Adrenal gland (tissue), 9 donors: ENCODE measurements at regions not wholly inside any gene's neighbourhood (a gene's known extent, or its start where the extent isn't known, plus 50 kb on each side); places are given as distances from the start of the nearest gene placed in this dataset.
"Not testable (repeated sequence)": the region's sequence is repeated elsewhere in the genome, so short reads cannot be mapped to it uniquely, and the experiment has no call there.

Source experiments
- DNase-seq, 7 donors: peaks; one replicate each; pipeline ENCODE4 v3.0.0-alpha.2; 2019 to 2020
- H3K27ac ChIP-seq, 5 donors: fragments of 200-600 bp; sonication (generic) in 4 of 5; 1 replicate in 3 of 5; 2 replicates in 2 of 5; pipeline versions ENCODE4 v1.5.1 to v1.8.0; 2016 to 2020; ENCODE audit warnings: mild to moderate bottlenecking in 1 of 5
- H3K27me3 ChIP-seq: fragments of 200-600 bp; 2 replicates; pipeline ENCODE4 v1.8.0; 2021
- H3K36me3 ChIP-seq, 2 donors: fragments of 200-600 bp; replicated peaks in 1 of 2; 1 replicate in 1 of 2; 2 replicates in 1 of 2; pipeline versions ENCODE4 v1.5.1 to v1.8.0; 2018 to 2022
- H3K4me1 ChIP-seq, 2 donors: fragments of 200-600 bp; replicated peaks in 1 of 2; 1 replicate in 1 of 2; 2 replicates in 1 of 2; pipeline versions ENCODE4 v1.5.1 to v1.8.0; 2018 to 2021
- H3K4me3 ChIP-seq, 4 donors: fragments of 200-600 bp; sonication (generic) in 3 of 4; one replicate each; pipeline ENCODE4 v1.5.1; 2016 to 2018
- H3K9me3 ChIP-seq, 3 donors: fragments of 200-600 bp; sonication (generic) in 1 of 3; replicated peaks in 1 of 3; 1 replicate in 2 of 3; 2 replicates in 1 of 3; pipeline versions ENCODE4 v1.5.1 to v1.8.0; 2016 to 2021
- POLR2A ChIP-seq, 2 donors: fragments of 450-650 bp; IDR thresholded peaks; one replicate each; pipeline ENCODE4 v1.6.1; 2017; ENCODE audit warnings: antibody characterized with exemption in 2 of 2, mild to moderate bottlenecking in 2 of 2, moderate library complexity in 1 of 2
- whole genome bisulfite sequencing, 4 donors: extraction: QIAGEN DNeasy Blood & Tissue Kit in 2 of 4; methylation state at CpG; one replicate each; pipeline versions ENCODE4 v1.1.5 to v1.1.7; 2013 to 2017; 5-methylcytosine and 5-hydroxymethylcytosine counted together
- intact Hi-C, 2 donors: fragments of 100-400 bp; cut with DNase I; formaldehyde crosslinking; loops; one replicate each; pipeline versions ENCODE4 v1.14.1 to v1.15.0; 2022 to 2023
- TF ChIP-seq, protein P1 (sequence below), 6 experiments: fragments of 450-650 bp in 4 of 6; fragments of 200-600 bp in 2 of 6; sonication (generic) in 1 of 6; IDR thresholded peaks; 1 replicate in 5 of 6; 2 replicates in 1 of 6; pipeline versions ENCODE4 v1.5.1 to v1.8.0; 2016 to 2021; ENCODE audit warnings: antibody characterized with exemption in 6 of 6, mild to moderate bottlenecking in 2 of 6, moderate library complexity in 1 of 6
- donor health status: healthy with polysubstance abuse.
- donor health status: Bipolar disorder and iron deficiency.
- donor health status: DM: yes; HTN: yes; CAD: no.
- donor health status: DM: no; HTN: no; CAD: no.
- donor health status: DM: no; HTN: no; CAD: no.

DNA sequence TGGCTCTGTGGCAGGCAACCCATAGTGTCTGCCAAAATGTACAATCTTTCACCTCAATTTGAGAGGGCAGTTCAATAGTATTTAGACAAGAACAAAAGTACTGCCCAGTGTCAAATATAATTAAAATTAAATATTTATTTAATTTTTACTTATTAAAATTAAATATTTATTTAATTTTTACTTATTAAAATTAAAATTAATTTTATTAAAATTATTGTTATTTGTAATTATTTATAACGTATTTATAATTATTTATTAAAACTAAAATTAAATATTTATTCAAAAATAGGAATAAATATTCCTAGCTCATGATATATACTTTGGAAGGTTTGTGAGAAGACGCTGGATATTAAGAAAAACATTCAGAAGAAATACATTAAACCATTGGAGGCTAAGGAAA lies 93.7 kb upstream of the CAV2 start:
- no peak for TF ChIP-seq POLR2A (IDR thresholded peaks at IDR 0.05)
- TF ChIP-seq, protein P1, sequence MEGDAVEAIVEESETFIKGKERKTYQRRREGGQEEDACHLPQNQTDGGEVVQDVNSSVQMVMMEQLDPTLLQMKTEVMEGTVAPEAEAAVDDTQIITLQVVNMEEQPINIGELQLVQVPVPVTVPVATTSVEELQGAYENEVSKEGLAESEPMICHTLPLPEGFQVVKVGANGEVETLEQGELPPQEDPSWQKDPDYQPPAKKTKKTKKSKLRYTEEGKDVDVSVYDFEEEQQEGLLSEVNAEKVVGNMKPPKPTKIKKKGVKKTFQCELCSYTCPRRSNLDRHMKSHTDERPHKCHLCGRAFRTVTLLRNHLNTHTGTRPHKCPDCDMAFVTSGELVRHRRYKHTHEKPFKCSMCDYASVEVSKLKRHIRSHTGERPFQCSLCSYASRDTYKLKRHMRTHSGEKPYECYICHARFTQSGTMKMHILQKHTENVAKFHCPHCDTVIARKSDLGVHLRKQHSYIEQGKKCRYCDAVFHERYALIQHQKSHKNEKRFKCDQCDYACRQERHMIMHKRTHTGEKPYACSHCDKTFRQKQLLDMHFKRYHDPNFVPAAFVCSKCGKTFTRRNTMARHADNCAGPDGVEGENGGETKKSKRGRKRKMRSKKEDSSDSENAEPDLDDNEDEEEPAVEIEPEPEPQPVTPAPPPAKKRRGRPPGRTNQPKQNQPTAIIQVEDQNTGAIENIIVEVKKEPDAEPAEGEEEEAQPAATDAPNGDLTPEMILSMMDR (IDR thresholded peaks at IDR 0.05) = no peak
- Histone ChIP-seq H3K9me3 (no peaks in the 10 kb centered on the region), H3K27me3 (no peaks in the 10 kb centered on the region), H3K36me3 (no peaks in the 10 kb centered on the region), H3K4me3 (no peak overlapping the region), H3K4me1 (no peaks in the 10 kb centered on the region), H3K27ac (no peak overlapping the region)
- 85 to 93% (median 89%) methylated on average over 2 of the region's 2 CpGs for WGBS, 4 donors
- intact Hi-C loops = no loop called here
- DNase-seq = no peak

DNA sequence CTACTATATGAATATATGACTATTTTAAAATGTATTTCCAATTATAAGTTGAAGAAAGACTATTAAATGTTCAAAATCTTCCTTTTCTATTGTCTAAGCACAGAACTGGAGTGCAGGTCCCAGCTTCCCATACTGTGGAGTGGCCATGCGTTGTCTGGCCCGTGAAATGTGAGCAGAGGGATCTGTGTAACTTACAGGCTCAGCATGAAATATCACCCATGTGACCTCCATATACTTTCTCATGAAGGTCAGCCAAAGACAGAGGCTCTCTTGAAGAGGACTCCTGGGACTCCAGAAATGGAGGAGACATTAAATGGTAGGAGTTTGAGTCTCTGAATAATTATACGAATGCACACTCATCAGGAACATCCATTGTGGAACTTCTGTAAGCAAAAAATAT lies 92.4 kb upstream of the CAV2 start:
- Histone ChIP-seq H3K36me3 (no peaks in the 10 kb centered on the region), H3K4me1 (no peaks in the 10 kb centered on the region), H3K27me3 (no peaks in the 10 kb centered on the region), H3K9me3 (no peaks in the 10 kb centered on the region), H3K27ac (no peak overlapping the region), H3K4me3 (no peak overlapping the region)
- WGBS, 4 donors = 88 to 92% (median 90%) methylated on average over 3 of the region's 3 CpGs
- DNase-seq = no peak
- intact Hi-C loops = no loop called here
- no peak for TF ChIP-seq POLR2A (IDR thresholded peaks at IDR 0.05)

DNA sequence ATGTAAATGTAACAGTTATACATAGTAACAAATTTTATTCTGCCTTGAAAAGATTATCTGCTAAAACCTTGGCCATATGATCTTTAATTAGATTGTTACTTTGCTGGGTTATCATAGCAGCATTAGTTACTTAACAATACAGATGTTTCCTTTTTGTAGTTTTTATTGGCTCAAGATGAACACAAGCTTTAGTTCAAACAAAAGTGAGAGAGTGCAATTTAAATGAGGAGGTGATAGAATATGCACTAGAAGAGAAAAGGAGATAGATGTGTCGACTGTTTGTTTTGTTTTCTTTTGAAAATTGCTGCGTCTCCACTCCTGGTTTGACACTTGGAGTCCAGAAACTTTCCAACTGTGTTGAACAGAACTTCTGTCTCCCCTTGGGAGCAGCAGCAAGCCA lies 91.4 kb upstream of the CAV2 start:
- TF ChIP-seq, protein P1 (IDR thresholded peaks at IDR 0.05) = no peak
- no peak for TF ChIP-seq POLR2A (IDR thresholded peaks at IDR 0.05)
- H3K36me3 ChIP-seq = no peaks in the 10 kb centered on the region
- WGBS, 4 donors = 59 to 86% (median 81%) methylated on average over 2 of the region's 2 CpGs
- H3K27ac ChIP-seq = no peak overlapping the region
- intact Hi-C loops = no loop called here
- H3K27me3 ChIP-seq = no peaks in the 10 kb centered on the region
- no peak for DNase-seq
- H3K4me1 ChIP-seq = no peaks in the 10 kb centered on the region
- H3K9me3 ChIP-seq = no peaks in the 10 kb centered on the region
- no peak overlapping the region for H3K4me3 ChIP-seq

DNA sequence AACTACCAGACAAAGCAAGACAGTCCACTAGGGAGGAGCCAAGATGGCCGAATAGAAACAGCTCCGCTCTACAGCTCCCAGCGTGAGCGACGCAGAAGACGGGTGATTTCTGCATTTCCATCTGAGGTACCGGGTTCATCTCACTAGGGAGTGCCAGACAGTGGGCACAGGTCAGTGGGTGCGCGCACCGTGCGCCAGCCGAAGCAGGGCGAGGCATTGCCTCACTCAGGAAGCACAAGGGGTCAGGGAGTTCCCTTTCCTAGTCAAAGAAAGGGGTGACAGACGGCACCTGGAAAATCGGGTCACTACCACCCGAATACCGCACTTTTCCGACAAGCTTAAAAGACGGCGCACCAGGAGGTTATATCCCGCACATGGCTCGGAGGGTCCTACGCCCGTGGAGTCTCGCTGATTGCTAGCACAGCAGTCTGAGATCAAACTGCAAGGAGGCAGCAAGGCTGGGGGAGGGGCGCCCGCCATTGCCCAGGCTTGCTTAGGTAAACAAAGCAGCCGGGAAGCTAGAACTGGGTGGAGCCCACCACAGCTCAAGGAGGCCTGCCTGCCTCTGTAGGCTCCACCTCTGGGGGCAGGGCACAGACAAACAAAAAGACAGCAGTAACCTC lies 90.6 kb upstream of the CAV2 start:
- DNase-seq = not testable (repeated sequence)
- WGBS, 4 donors = 84 to 94% (median 93%) methylated on average over 20 to 27 of the region's 28 CpGs

DNA sequence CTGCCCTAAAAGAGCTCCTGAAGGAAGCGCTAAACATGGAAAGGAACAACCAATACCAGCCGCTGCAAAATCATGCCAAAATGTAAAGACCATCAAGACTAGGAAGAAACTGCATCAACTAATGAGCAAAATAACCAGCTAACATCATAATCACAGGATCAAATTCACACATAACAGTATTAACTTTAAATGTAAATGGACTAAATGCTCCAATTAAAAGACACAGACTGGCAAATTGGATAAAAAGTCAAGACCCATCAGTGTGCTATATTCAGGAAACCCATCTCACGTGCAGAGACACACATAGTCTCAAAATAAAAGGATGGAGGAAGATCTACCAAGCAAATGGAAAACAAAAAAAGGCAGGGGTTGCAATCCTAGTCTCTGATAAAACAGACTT lies 88.8 kb upstream of the CAV2 start:
- H3K4me3 ChIP-seq, H3K9me3 ChIP-seq, DNase-seq, H3K36me3 ChIP-seq, H3K27ac ChIP-seq, H3K27me3 ChIP-seq, H3K4me1 ChIP-seq, intact Hi-C loops: not testable (repeated sequence)
- 66 to 88% (median 76%) methylated on average over 1 to 3 of the region's 3 CpGs for WGBS, 4 donors

More for the DNA sequence above, 90.6 kb upstream of the CAV2 start:
- H3K9me3 ChIP-seq, H3K4me1 ChIP-seq, H3K27ac ChIP-seq, intact Hi-C loops, H3K4me3 ChIP-seq, H3K36me3 ChIP-seq, H3K27me3 ChIP-seq: not testable (repeated sequence)

DNA sequence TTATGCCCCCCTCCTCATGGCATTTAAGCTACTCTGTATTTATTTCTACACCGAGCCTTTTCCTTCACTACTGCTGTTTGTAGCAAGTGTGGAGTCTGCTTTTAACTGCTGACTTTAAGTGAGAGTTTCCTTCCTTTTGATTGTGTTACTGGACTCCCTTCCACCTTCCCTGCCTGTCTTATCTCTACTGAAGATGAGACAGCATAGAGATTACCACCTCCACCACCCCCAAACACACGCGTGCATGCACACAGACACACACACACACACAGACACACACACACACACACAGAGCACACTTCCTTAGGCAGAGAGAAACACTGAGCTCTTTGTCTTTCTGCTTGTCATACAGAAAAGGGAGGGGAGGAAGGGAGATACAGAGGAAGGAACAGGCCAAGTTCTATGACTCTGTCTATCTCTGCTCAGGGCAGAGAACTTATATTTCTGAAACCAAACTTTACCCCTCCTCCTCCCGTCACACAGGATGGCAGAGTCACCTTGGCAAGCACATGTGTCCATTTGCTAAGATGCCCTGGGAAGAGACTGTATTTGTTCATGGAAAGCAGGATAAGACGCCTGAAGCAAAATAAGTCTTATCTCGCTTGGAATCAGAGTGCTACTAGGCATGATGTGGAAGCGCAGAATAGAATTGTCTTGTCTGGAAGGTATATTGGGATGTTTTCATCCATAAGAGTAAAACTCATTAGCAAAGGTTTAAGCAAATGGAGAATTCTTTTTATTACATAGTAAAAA lies 81.8 kb upstream of the CAV2 start:
- no peak overlapping the region for H3K27ac ChIP-seq
- WGBS, 4 donors = 57 to 70% (median 66%) methylated on average over 7 of the region's 7 CpGs

More for the DNA sequence above, 81.8 kb upstream of the CAV2 start:
- no peaks in the 10 kb centered on the region for H3K9me3 ChIP-seq
- intact Hi-C loops = no loop called here
- DNase-seq = peak in 1 of 7 donors; percentile 11
- H3K27me3 ChIP-seq = no peaks in the 10 kb centered on the region
- no peaks in the 10 kb centered on the region for H3K4me1 ChIP-seq
- no peak for TF ChIP-seq POLR2A (IDR thresholded peaks at IDR 0.05)
- TF ChIP-seq, protein P1 (IDR thresholded peaks at IDR 0.05) = no peak
- H3K36me3 ChIP-seq = no peaks in the 10 kb centered on the region
- H3K4me3 ChIP-seq = no peak overlapping the region
